ENCODE measurements at regions not wholly inside any gene's neighbourhood (a gene's known extent, or its start where the extent isn't known, plus 50 kb on each side); places are given as distances from the start of the nearest gene placed in this dataset.

- no peak for TF ChIP-seq CTCF (IDR thresholded peaks at IDR 0.05)
- TF ChIP-seq POLR2A (IDR thresholded peaks at IDR 0.05), result no peak
Measured at GRCh38 chr13:76009267-76009890, 373.2 kb downstream of the LMO7 start.
